Stimulated activated naive CD8-positive, alpha-beta T cell treated with anti-CD3 and anti-CD28 coated beads, Interleukin-15, Interleukin-2, amounts not matched to agents 100 ng/mL and 50 ng/mL, for 24 hours (primary cell): ENCODE measurements at regions not wholly inside any gene's neighbourhood (a gene's known extent, or its start where the extent isn't known, plus 50 kb on each side); places are given as distances from the start of the nearest gene placed in this dataset.
"Not testable (repeated sequence)": the region's sequence is repeated elsewhere in the genome, so short reads cannot be mapped to it uniquely, and the experiment has no call there.

Source experiments
- H3K27ac Mint-ChIP-seq: one replicate; pipeline ENCODE4 v1.8.0; 2021; ENCODE audit warnings: mild to moderate bottlenecking, mixed read lengths
- H3K27me3 Mint-ChIP-seq: one replicate; pipeline ENCODE4 v1.8.0; 2021; ENCODE audit warnings: mixed read lengths
- H3K36me3 Mint-ChIP-seq: one replicate; pipeline ENCODE4 v1.8.0; 2021; ENCODE audit warnings: low read depth, mixed read lengths
- H3K4me1 Mint-ChIP-seq: one replicate; pipeline ENCODE4 v1.8.0; 2021; ENCODE audit warnings: low read depth, mixed read lengths
- H3K4me3 Mint-ChIP-seq: one replicate; pipeline ENCODE4 v1.8.0; 2021; ENCODE audit warnings: mild to moderate bottlenecking, mixed read lengths
- H3K9me3 Mint-ChIP-seq: one replicate; pipeline ENCODE4 v1.8.0; 2021; ENCODE audit warnings: mixed read lengths

- Mint-ChIP-seq H3K4me3 (no peak overlapping the region), H3K27ac (no peak overlapping the region), H3K4me1 (no peaks in the 10 kb centered on the region), H3K27me3 (no peaks in the 10 kb centered on the region), H3K36me3 (no peaks in the 10 kb centered on the region), H3K9me3 (peaks cover 11% of the 10 kb centered on the region)
Observed at GRCh38 chr3:95511828-95512227, 1302.6 kb upstream of the EPHA6 start.

- Mint-ChIP-seq H3K27ac (no peak overlapping the region), H3K36me3 (no peaks in the 10 kb centered on the region), H3K4me1 (no peaks in the 10 kb centered on the region), H3K9me3 (peaks cover 10% of the 10 kb centered on the region), H3K4me3 (no peak overlapping the region), H3K27me3 (no peaks in the 10 kb centered on the region)
Observed at GRCh38 chr3:95514260-95514659, 1300.1 kb upstream of the EPHA6 start.

- no peaks in the 10 kb centered on the region for H3K27me3 Mint-ChIP-seq
- no peaks in the 10 kb centered on the region for H3K9me3 Mint-ChIP-seq
- no peak overlapping the region for H3K4me3 Mint-ChIP-seq
- no peaks in the 10 kb centered on the region for H3K4me1 Mint-ChIP-seq
- H3K36me3 Mint-ChIP-seq: no peaks in the 10 kb centered on the region
- no peak overlapping the region for H3K27ac Mint-ChIP-seq
Observed at GRCh38 chr3:95521396-95521795, 1293.0 kb upstream of the EPHA6 start.

GRCh38 chr3:95522449-95522848 is 1291.9 kb upstream of the EPHA6 start:
- no peaks in the 10 kb centered on the region for H3K4me1 Mint-ChIP-seq
- no peaks in the 10 kb centered on the region for H3K36me3 Mint-ChIP-seq
- no peak overlapping the region for H3K4me3 Mint-ChIP-seq
- H3K27me3 Mint-ChIP-seq: no peaks in the 10 kb centered on the region
- H3K27ac Mint-ChIP-seq: no peak overlapping the region
- H3K9me3 Mint-ChIP-seq: no peaks in the 10 kb centered on the region

- Mint-ChIP-seq H3K9me3 (peaks cover 11% of the 10 kb centered on the region), H3K27ac (no peak overlapping the region), H3K4me3 (no peak overlapping the region), H3K27me3 (no peaks in the 10 kb centered on the region), H3K36me3 (no peaks in the 10 kb centered on the region), H3K4me1 (no peaks in the 10 kb centered on the region)
Observed at GRCh38 chr3:95539950-95540483, 1274.4 kb upstream of the EPHA6 start.

DNA sequence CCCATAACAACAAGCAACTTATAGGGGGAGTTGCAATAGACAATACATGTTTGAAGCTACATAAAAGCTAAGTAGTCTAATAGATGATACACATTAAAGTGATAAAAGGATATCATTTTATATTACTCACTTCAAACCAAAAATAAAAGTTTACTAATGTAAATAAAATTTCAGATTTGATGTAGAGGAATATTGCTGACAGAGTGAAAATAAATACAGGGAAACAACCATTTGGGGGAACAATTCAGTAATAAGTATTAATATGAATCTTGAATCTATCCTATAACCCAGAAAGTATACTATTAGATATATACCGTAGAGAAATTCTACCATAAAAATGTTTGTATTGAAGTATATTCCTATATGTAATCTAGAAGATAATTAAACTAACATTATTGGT is 1248.9 kb upstream of the EPHA6 start:
- Mint-ChIP-seq H3K27ac (no peak overlapping the region), H3K4me3 (no peak overlapping the region), H3K36me3 (no peaks in the 10 kb centered on the region), H3K4me1 (no peaks in the 10 kb centered on the region), H3K9me3 (peaks cover 13% of the 10 kb centered on the region), H3K27me3 (no peaks in the 10 kb centered on the region)

- Mint-ChIP-seq H3K9me3 (peaks cover 13% of the 10 kb centered on the region), H3K4me3 (no peak overlapping the region), H3K4me1 (no peaks in the 10 kb centered on the region), H3K27ac (no peak overlapping the region), H3K27me3 (no peaks in the 10 kb centered on the region), H3K36me3 (no peaks in the 10 kb centered on the region)
Observed at GRCh38 chr3:95567346-95567745, 1247.0 kb upstream of the EPHA6 start.

- no peak overlapping the region for H3K4me3 Mint-ChIP-seq
- H3K9me3 Mint-ChIP-seq: peaks cover 6% of the 10 kb centered on the region
- no peak overlapping the region for H3K27ac Mint-ChIP-seq
- H3K4me1 Mint-ChIP-seq: no peaks in the 10 kb centered on the region
- no peaks in the 10 kb centered on the region for H3K27me3 Mint-ChIP-seq
- no peaks in the 10 kb centered on the region for H3K36me3 Mint-ChIP-seq
Observed at GRCh38 chr3:95586754-95587153, 1227.6 kb upstream of the EPHA6 start.

- not testable (repeated sequence) for H3K27me3 Mint-ChIP-seq, H3K4me3 Mint-ChIP-seq, H3K4me1 Mint-ChIP-seq, H3K27ac Mint-ChIP-seq, H3K9me3 Mint-ChIP-seq, H3K36me3 Mint-ChIP-seq
Observed at GRCh38 chr3:95587641-95588040, 1226.8 kb upstream of the EPHA6 start.

DNA sequence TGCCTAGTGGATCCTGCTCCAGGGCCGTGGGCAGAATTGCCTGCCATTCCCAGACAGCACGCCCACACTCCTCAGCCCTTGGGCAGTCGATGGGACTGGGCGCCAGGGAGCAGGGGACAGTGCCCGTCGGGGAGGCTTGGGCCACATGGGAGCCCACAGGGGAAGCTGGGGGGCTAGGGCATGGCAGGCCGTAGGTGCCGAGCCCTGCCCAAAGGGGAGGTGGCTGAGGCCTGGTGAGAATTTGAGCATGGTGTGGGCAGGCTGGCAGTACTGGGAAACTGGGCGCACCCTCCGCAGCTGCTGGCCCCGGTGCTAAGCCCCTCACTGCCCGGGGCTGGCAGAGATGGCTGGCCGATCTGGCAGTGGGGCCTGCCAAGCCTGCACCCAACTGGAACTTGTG is 1225.9 kb upstream of the EPHA6 start:
- Mint-ChIP-seq H3K4me3 (no peak overlapping the region), H3K9me3 (peaks cover 5% of the 10 kb centered on the region), H3K27me3 (no peaks in the 10 kb centered on the region), H3K36me3 (no peaks in the 10 kb centered on the region), H3K27ac (no peak overlapping the region), H3K4me1 (no peaks in the 10 kb centered on the region)

DNA sequence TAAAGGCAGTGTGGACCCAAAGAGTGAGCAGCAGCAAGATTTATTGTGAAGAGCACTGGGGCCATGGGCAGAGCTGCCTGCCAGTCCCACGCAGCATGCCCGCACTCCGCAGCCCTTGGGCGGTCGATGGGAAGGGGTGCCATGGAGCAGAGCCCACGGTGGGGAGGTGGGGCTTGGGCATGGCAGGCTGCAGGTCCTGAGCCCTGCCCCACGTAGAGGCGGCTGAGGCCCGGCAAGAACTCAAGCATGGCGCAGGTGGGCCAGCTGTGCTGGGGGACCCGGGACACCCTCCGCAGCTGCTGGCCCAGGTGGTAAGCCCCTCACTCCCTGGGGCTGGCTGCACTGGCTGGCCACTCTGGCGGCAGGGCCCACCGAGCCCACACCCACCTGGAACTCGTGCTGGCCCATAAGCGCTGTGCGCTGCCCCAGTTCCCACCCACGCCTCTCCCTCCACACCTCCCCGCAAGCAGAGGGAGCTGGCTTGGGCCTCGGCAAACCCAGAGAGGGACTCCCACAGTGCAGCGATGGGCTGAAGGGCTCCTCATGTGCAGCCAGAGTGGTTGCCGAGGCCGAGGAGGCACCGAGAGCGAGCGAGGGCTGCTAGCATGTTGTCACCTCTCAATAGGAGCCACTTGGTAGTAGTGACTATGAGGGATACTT is 1218.8 kb upstream of the EPHA6 start:
- Mint-ChIP-seq H3K4me3 (no peak overlapping the region), H3K4me1 (no peaks in the 10 kb centered on the region), H3K9me3 (peaks cover 3% of the 10 kb centered on the region), H3K27me3 (no peaks in the 10 kb centered on the region), H3K27ac (no peak overlapping the region), H3K36me3 (no peaks in the 10 kb centered on the region)

- Mint-ChIP-seq H3K4me3 (no peak overlapping the region), H3K4me1 (no peaks in the 10 kb centered on the region), H3K36me3 (no peaks in the 10 kb centered on the region), H3K27ac (no peak overlapping the region), H3K27me3 (no peaks in the 10 kb centered on the region), H3K9me3 (peaks cover 29% of the 10 kb centered on the region)
Observed at GRCh38 chr3:95607926-95608325, 1206.5 kb upstream of the EPHA6 start.

DNA sequence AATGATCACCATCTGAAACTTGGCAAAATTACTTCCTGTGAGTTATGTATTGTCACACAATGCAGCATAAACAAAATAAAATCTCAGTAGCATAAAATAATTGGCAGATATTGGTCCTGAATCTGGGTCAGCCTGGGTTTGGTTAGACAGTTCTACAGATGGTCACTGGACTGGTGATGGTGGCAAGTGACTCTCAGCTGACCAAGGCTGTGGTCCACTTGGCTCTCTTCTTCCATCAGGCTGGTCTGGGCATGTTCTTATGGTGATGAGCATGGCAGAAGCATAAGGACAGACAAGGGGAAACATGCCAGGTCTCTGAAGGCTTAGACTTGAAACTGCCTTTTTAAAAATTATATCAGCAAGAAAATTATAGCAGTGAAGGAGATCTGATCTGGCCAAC is 1205.0 kb upstream of the EPHA6 start:
- H3K9me3 Mint-ChIP-seq: peaks cover 22% of the 10 kb centered on the region
- H3K27me3 Mint-ChIP-seq: no peaks in the 10 kb centered on the region
- no peak overlapping the region for H3K27ac Mint-ChIP-seq
- H3K4me1 Mint-ChIP-seq: no peaks in the 10 kb centered on the region
- H3K36me3 Mint-ChIP-seq: no peaks in the 10 kb centered on the region
- H3K4me3 Mint-ChIP-seq: no peak overlapping the region

GRCh38 chr3:95612611-95613010 is 1201.8 kb upstream of the EPHA6 start:
- H3K36me3 Mint-ChIP-seq: no peaks in the 10 kb centered on the region
- H3K9me3 Mint-ChIP-seq: peaks cover 9% of the 10 kb centered on the region
- H3K27me3 Mint-ChIP-seq: no peaks in the 10 kb centered on the region
- H3K4me3 Mint-ChIP-seq: no peak overlapping the region
- H3K4me1 Mint-ChIP-seq: no peaks in the 10 kb centered on the region
- H3K27ac Mint-ChIP-seq: no peak overlapping the region

GRCh38 chr3:95613993-95614392 is 1200.4 kb upstream of the EPHA6 start:
- Mint-ChIP-seq H3K27ac (no peak overlapping the region), H3K36me3 (no peaks in the 10 kb centered on the region), H3K9me3 (peaks cover 4% of the 10 kb centered on the region), H3K4me3 (no peak overlapping the region), H3K27me3 (no peaks in the 10 kb centered on the region), H3K4me1 (no peaks in the 10 kb centered on the region)

GRCh38 chr3:95615592-95616310 is 1198.6 kb upstream of the EPHA6 start:
- Mint-ChIP-seq H3K4me1 (no peaks in the 10 kb centered on the region), H3K36me3 (no peaks in the 10 kb centered on the region), H3K9me3 (no peaks in the 10 kb centered on the region), H3K27me3 (no peaks in the 10 kb centered on the region), H3K4me3 (no peak overlapping the region), H3K27ac (no peak overlapping the region)
